GM23338 (cell line): ENCODE measurements at regions not wholly inside any gene's neighbourhood (a gene's known extent, or its start where the extent isn't known, plus 50 kb on each side); places are given as distances from the start of the nearest gene placed in this dataset.

Experiments used
- ATAC-seq: fragments of 200-7000 bp; cut with Tn5 transposase; 3 replicates; pipeline ENCODE4 v1.9.1; 2020
- DNase-seq: peaks from one replicate; pipeline ENCODE4 v3.0.0-alpha.2; 2015; ENCODE audit warnings: low spot score
- H2AFZ ChIP-seq: fragments of 200-600 bp; sonication (generic); 2 replicates; pipeline ENCODE4 v1.8.0; 2016; ENCODE audit warnings: antibody characterized with exemption, mild to moderate bottlenecking, moderate library complexity
- H3F3A ChIP-seq: fragments of 200-600 bp; sonication (generic); replicated peaks from 2 replicates; pipeline ENCODE4 v1.8.0; 2017; ENCODE audit warnings: antibody characterized with exemption, mixed run types, low read depth
- H3K27ac ChIP-seq: fragments of 200-600 bp; sonication (generic); 2 replicates; pipeline ENCODE4 v1.6.1; 2016; ENCODE audit warnings: low read depth
- H3K27me3 ChIP-seq: fragments of 200-600 bp; sonication (generic); 2 replicates; pipeline ENCODE4 v1.8.0; 2016; ENCODE audit warnings: mild to moderate bottlenecking, mixed run types, moderate library complexity; ENCODE audit not compliant: insufficient read depth
- H3K36me3 ChIP-seq: fragments of 200-600 bp; sonication (generic); 2 replicates; pipeline ENCODE4 v1.8.0; 2016; ENCODE audit warnings: mild to moderate bottlenecking; ENCODE audit not compliant: insufficient read depth
- H3K4me1 ChIP-seq: fragments of 200-600 bp; sonication (generic); 2 replicates; pipeline ENCODE4 v1.8.0; 2016; ENCODE audit warnings: mild to moderate bottlenecking, moderate library complexity; ENCODE audit not compliant: insufficient read depth
- H3K4me2 ChIP-seq: fragments of 200-600 bp; sonication (generic); 2 replicates; pipeline ENCODE4 v1.7.1; 2017; ENCODE audit warnings: mixed run types
- H3K4me3 ChIP-seq: fragments of 200-600 bp; sonication (generic); 2 replicates; pipeline ENCODE4 v1.6.1; 2016; ENCODE audit warnings: mixed run types
- H3K79me2 ChIP-seq: fragments of 200-600 bp; sonication (generic); replicated peaks from 2 replicates; pipeline ENCODE4 v1.8.0; 2017; ENCODE audit warnings: mild to moderate bottlenecking; ENCODE audit not compliant: insufficient read depth
- H3K9me2 ChIP-seq: fragments of 200-600 bp; sonication (generic); 2 replicates; pipeline ENCODE4 v1.8.0; 2017; ENCODE audit not compliant: insufficient read depth
- H4K20me1 ChIP-seq: fragments of 200-600 bp; sonication (generic); replicated peaks from 2 replicates; pipeline ENCODE4 v1.8.0; 2017; ENCODE audit warnings: mild to moderate bottlenecking; ENCODE audit not compliant: insufficient read depth
- H3K27ac Mint-ChIP-seq: 2 replicates; pipeline ENCODE4 v1.8.0; 2020; ENCODE audit warnings: inconsistent platforms, mild to moderate bottlenecking, moderate library complexity, mixed read lengths
- H3K27me3 Mint-ChIP-seq: 3 replicates; pipeline ENCODE4 v1.8.0; 2022; ENCODE audit warnings: low read depth, mild to moderate bottlenecking, moderate library complexity, mixed read lengths, inconsistent platforms; ENCODE audit not compliant: insufficient read depth, poor library complexity
- H3K36me3 Mint-ChIP-seq: 3 replicates; pipeline ENCODE4 v1.8.0; 2021; ENCODE audit warnings: low read depth, mild to moderate bottlenecking, inconsistent platforms, moderate library complexity, mixed read lengths
- H3K4me1 Mint-ChIP-seq: 3 replicates; pipeline ENCODE4 v1.8.0; 2020; ENCODE audit warnings: mild to moderate bottlenecking, inconsistent platforms, mixed read lengths
- H3K4me3 Mint-ChIP-seq: 3 replicates; pipeline ENCODE4 v1.8.0; 2021; ENCODE audit warnings: moderate library complexity, mild to moderate bottlenecking, inconsistent platforms, mixed read lengths
- H3K9me3 Mint-ChIP-seq: 3 replicates; pipeline ENCODE4 v1.8.0; 2020; ENCODE audit warnings: moderate library complexity, mild to moderate bottlenecking, inconsistent platforms, mixed read lengths
- CREB1 ChIP-seq: fragments of 250-450 bp; sonication (Bioruptor Pico); IDR thresholded peaks from 2 replicates; pipeline ENCODE4 v1.5.0; 2020; ENCODE audit warnings: low read depth, mild to moderate bottlenecking, moderate library complexity
- CTCF ChIP-seq, 2 experiments: fragments of 200-600 bp in 1 of 2; sonication (generic) in 1 of 2; conservative IDR thresholded peaks; 2 replicates each; pipeline versions ENCODE4 v1.5.1 to v1.6.1; 2016 to 2017; ENCODE audit warnings: antibody characterized with exemption in 2 of 2, low read depth in 2 of 2, mild to moderate bottlenecking in 2 of 2, moderate library complexity in 1 of 2
- EZH2 ChIP-seq: fragments of 200-600 bp; sonication (generic); IDR thresholded peaks from one replicate; pipeline ENCODE4 v1.8.0; 2017; ENCODE audit warnings: antibody characterized with exemption, mild to moderate bottlenecking, low read depth; ENCODE audit not compliant: unreplicated experiment
- EZH2phosphoT487 ChIP-seq: fragments of 200-600 bp; sonication (generic); IDR thresholded peaks from one replicate; pipeline ENCODE4 v1.8.1; 2018; ENCODE audit warnings: antibody characterized with exemption; ENCODE audit not compliant: unreplicated experiment
- JUNB ChIP-seq: IDR thresholded peaks from one replicate; pipeline ENCODE4 v1.6.1; 2016; ENCODE audit warnings: antibody characterized with exemption; ENCODE audit not compliant: unreplicated experiment
- NANOG ChIP-seq: IDR thresholded peaks from 2 replicates; pipeline ENCODE4 v1.6.1; 2016; ENCODE audit warnings: antibody characterized with exemption, borderline replicate concordance
- POLR2AphosphoS5 ChIP-seq: IDR thresholded peaks from 2 replicates; pipeline ENCODE4 v1.6.1; 2016; ENCODE audit warnings: antibody characterized with exemption, low read depth
- STAT1 ChIP-seq: IDR thresholded peaks from one replicate; pipeline ENCODE4 v1.6.1; 2016; ENCODE audit warnings: antibody characterized with exemption; ENCODE audit not compliant: unreplicated experiment
- ZNF114 ChIP-seq: fragments of 250-450 bp; sonication (Bioruptor Pico); IDR thresholded peaks from 2 replicates; pipeline ENCODE4 v1.5.0; 2020; ENCODE audit warnings: mild to moderate bottlenecking, moderate library complexity
- ZNF331 ChIP-seq: fragments of 250-450 bp; sonication (Bioruptor Pico); IDR thresholded peaks from 2 replicates; pipeline ENCODE4 v1.5.0; 2020; ENCODE audit warnings: low read depth, mild to moderate bottlenecking, moderate library complexity
- ZNF462 ChIP-seq: fragments of 250-450 bp; sonication (Bioruptor Pico); IDR thresholded peaks from 2 replicates; pipeline ENCODE4 v1.5.0; 2020; ENCODE audit warnings: mild to moderate bottlenecking, moderate library complexity
- TF ChIP-seq, protein P1 (sequence below): IDR thresholded peaks from one replicate; pipeline ENCODE4 v1.6.1; 2018; ENCODE audit warnings: antibody characterized with exemption; ENCODE audit not compliant: unreplicated experiment
- TF ChIP-seq, protein P2 (sequence below): IDR thresholded peaks from 2 replicates; pipeline ENCODE4 v1.6.1; 2016; ENCODE audit warnings: antibody characterized with exemption

- Mint-ChIP-seq H3K27ac (no peak overlapping the region), H3K9me3 (no peaks in the 10 kb centered on the region), H3K27me3 (peaks cover 4% of the 10 kb centered on the region), H3K4me3 (no peak overlapping the region), H3K4me1 (peaks cover 12% of the 10 kb centered on the region), H3K36me3 (no peaks in the 10 kb centered on the region)
- Histone ChIP-seq H3K36me3 (no peaks in the 10 kb centered on the region), H3K27me3 (no peaks in the 10 kb centered on the region), H3K4me1 (0 out of 2 replicates have a peak, but pooled peaks cover 5% of the 10 kb centered on the region), H3K9me2 (no peaks in the 10 kb centered on the region), H2AFZ (no peak overlapping the region), H4K20me1 (no peaks in the 10 kb centered on the region), H3K27ac (no peak overlapping the region), H3K4me2 (no peak overlapping the region), H3F3A (no peaks in the 10 kb centered on the region), H3K79me2 (no peaks in the 10 kb centered on the region), H3K4me3 (no peak overlapping the region)
- ATAC-seq = no peak
- DNase-seq = no peak
- TF ChIP-seq, protein P1, sequence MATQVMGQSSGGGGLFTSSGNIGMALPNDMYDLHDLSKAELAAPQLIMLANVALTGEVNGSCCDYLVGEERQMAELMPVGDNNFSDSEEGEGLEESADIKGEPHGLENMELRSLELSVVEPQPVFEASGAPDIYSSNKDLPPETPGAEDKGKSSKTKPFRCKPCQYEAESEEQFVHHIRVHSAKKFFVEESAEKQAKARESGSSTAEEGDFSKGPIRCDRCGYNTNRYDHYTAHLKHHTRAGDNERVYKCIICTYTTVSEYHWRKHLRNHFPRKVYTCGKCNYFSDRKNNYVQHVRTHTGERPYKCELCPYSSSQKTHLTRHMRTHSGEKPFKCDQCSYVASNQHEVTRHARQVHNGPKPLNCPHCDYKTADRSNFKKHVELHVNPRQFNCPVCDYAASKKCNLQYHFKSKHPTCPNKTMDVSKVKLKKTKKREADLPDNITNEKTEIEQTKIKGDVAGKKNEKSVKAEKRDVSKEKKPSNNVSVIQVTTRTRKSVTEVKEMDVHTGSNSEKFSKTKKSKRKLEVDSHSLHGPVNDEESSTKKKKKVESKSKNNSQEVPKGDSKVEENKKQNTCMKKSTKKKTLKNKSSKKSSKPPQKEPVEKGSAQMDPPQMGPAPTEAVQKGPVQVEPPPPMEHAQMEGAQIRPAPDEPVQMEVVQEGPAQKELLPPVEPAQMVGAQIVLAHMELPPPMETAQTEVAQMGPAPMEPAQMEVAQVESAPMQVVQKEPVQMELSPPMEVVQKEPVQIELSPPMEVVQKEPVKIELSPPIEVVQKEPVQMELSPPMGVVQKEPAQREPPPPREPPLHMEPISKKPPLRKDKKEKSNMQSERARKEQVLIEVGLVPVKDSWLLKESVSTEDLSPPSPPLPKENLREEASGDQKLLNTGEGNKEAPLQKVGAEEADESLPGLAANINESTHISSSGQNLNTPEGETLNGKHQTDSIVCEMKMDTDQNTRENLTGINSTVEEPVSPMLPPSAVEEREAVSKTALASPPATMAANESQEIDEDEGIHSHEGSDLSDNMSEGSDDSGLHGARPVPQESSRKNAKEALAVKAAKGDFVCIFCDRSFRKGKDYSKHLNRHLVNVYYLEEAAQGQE = no peak
- TF ChIP-seq JUNB (no peak), CTCF (conservative IDR thresholded peaks at IDR 0.05; ENCODE audit: low read depth in 2 of 2) (no peak), EZH2phosphoT487 (no peak), CREB1 (no peak), POLR2AphosphoS5 (no peak), ZNF462 (CRISPR knock-in tag) (no peak), EZH2 (no peak), ZNF331 (no peak), NANOG (no peak), STAT1 (no peak), ZNF114 (CRISPR knock-in tag) (no peak)
- TF ChIP-seq, protein P2, sequence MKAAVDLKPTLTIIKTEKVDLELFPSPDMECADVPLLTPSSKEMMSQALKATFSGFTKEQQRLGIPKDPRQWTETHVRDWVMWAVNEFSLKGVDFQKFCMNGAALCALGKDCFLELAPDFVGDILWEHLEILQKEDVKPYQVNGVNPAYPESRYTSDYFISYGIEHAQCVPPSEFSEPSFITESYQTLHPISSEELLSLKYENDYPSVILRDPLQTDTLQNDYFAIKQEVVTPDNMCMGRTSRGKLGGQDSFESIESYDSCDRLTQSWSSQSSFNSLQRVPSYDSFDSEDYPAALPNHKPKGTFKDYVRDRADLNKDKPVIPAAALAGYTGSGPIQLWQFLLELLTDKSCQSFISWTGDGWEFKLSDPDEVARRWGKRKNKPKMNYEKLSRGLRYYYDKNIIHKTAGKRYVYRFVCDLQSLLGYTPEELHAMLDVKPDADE = no peak
These were observed 249.8 kb downstream of the BCL11A start for GRCh38 chr2:60303680-60304079.
